HEK293T (cell line): ENCODE measurements at regions not wholly inside any gene's neighbourhood (a gene's known extent, or its start where the extent isn't known, plus 50 kb on each side); places are given as distances from the start of the nearest gene placed in this dataset.

ENCODE experiments used
- BHLHE40 ChIP-seq: fragments of 450-650 bp; IDR thresholded peaks from 2 replicates; pipeline ENCODE4 v1.6.1; 2016; ENCODE audit warnings: mild to moderate bottlenecking, moderate library complexity, borderline replicate concordance
- CTBP1 ChIP-seq: fragments of 450-650 bp; IDR thresholded peaks from 2 replicates; pipeline ENCODE4 v1.6.1; 2016; ENCODE audit warnings: borderline replicate concordance
- ELF4 ChIP-seq: fragments of 450-650 bp; IDR thresholded peaks from 2 replicates; pipeline ENCODE4 v1.6.1; 2017; ENCODE audit warnings: antibody characterized with exemption
- FOXA1 ChIP-seq: fragments of 450-650 bp; IDR thresholded peaks from 2 replicates; pipeline ENCODE4 v1.6.1; 2016; ENCODE audit warnings: mild to moderate bottlenecking
- FOXM1 ChIP-seq: fragments of 450-650 bp; IDR thresholded peaks from 2 replicates; pipeline ENCODE4 v1.6.1; 2017; ENCODE audit warnings: mild to moderate bottlenecking, borderline replicate concordance
- HDGF ChIP-seq: fragments of 450-650 bp; IDR thresholded peaks from 2 replicates; pipeline ENCODE4 v1.6.1; 2017; ENCODE audit warnings: antibody characterized with exemption, borderline replicate concordance
- L3MBTL2 ChIP-seq: fragments of 450-650 bp; conservative IDR thresholded peaks from 2 replicates; pipeline ENCODE4 v1.6.1; 2016; ENCODE audit warnings: mild to moderate bottlenecking
- NFRKB ChIP-seq: fragments of 450-650 bp; IDR thresholded peaks from 2 replicates; pipeline ENCODE4 v1.6.1; 2016; ENCODE audit warnings: mild to moderate bottlenecking, moderate library complexity
- SP1 ChIP-seq: fragments of 450-650 bp; IDR thresholded peaks from 2 replicates; pipeline ENCODE4 v1.6.1; 2017
- SUZ12 ChIP-seq: fragments of 450-650 bp; IDR thresholded peaks from 2 replicates; pipeline ENCODE4 v1.6.1; 2016; ENCODE audit warnings: mild to moderate bottlenecking
- TARDBP ChIP-seq: fragments of 450-650 bp; IDR thresholded peaks from 2 replicates; pipeline ENCODE4 v1.6.1; 2016
- TF ChIP-seq, protein P1 (sequence below): fragments of 450-650 bp; IDR thresholded peaks from 2 replicates; pipeline ENCODE4 v1.6.1; 2016

DNA sequence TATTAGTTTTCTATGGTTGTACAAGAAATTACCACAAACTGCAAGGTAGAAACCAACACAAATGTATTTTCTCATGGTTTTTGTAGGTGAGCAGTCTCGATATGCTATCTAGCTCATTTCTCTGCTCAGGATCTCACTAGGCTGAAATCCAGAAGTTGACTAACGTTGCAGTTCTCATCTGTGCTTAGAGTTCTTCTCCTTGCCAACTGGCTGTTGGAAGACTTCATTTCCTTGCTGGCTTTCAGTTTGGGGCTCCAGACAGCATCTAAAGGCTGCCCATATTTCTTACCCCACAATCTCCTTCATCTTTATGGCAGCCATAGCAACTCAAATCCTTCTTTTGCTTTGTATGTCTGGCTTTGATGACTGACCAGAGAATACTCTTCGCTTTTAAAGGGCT is 362.6 kb upstream of the ADGRL4 start:
- no peak for TF ChIP-seq ELF4
- TF ChIP-seq SP1: no peak
- TF ChIP-seq BHLHE40: no peak
- TF ChIP-seq HDGF: no peak
- TF ChIP-seq TARDBP: no peak
- no peak for TF ChIP-seq L3MBTL2
- TF ChIP-seq FOXM1: no peak
- TF ChIP-seq, protein P1, sequence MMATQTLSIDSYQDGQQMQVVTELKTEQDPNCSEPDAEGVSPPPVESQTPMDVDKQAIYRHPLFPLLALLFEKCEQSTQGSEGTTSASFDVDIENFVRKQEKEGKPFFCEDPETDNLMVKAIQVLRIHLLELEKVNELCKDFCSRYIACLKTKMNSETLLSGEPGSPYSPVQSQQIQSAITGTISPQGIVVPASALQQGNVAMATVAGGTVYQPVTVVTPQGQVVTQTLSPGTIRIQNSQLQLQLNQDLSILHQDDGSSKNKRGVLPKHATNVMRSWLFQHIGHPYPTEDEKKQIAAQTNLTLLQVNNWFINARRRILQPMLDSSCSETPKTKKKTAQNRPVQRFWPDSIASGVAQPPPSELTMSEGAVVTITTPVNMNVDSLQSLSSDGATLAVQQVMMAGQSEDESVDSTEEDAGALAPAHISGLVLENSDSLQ: no peak
- no peak for TF ChIP-seq SUZ12
- no peak for TF ChIP-seq FOXA1
- no peak for TF ChIP-seq NFRKB
- TF ChIP-seq CTBP1: no peak
